Pancreas (tissue), 10 donors: ENCODE measurements at regions not wholly inside any gene's neighbourhood (a gene's known extent, or its start where the extent isn't known, plus 50 kb on each side); places are given as distances from the start of the nearest gene placed in this dataset.

Experiments used
- ATAC-seq, 4 donors: fragments of 200-7000 bp; cut with Tn5 transposase; one replicate each; pipeline versions ENCODE4 v1.8.0 to v1.9.1; 2020; ENCODE audit warnings: mild to moderate bottlenecking in 4 of 4, moderate library complexity in 4 of 4
- DNase-seq, 6 donors: peaks; one replicate each; pipeline ENCODE4 v3.0.0-alpha.2; 2020
- FAIRE-seq: peaks from 2 replicates; lab custom pipeline; 2012; peaks lifted over from hg19 to GRCh38; lab: Jason Lieb, UNC
- H3K27ac ChIP-seq, 4 donors: fragments of 200-600 bp; sonication (generic); 1 replicate in 3 of 4; 2 replicates in 1 of 4; pipeline versions ENCODE4 v1.5.0 to v1.8.0; 2020
- H3K27me3 ChIP-seq, 4 donors: fragments of 200-600 bp; one replicate each; pipeline ENCODE4 v1.8.0; 2021
- H3K36me3 ChIP-seq, 3 donors: fragments of 200-600 bp; sonication (generic) in 1 of 3; one replicate each; pipeline versions ENCODE4 v1.5.0 to v1.8.0; 2020 to 2021
- H3K4me1 ChIP-seq, 3 donors: fragments of 200-600 bp; one replicate each; pipeline ENCODE4 v1.8.0; 2021
- H3K4me3 ChIP-seq, 4 donors: fragments of 200-600 bp; sonication (generic) in 2 of 4; one replicate each; pipeline versions ENCODE4 v1.5.0 to v1.8.0; 2020 to 2021
- H3K9me3 ChIP-seq, 4 donors: fragments of 200-600 bp; one replicate each; pipeline ENCODE4 v1.8.0; 2021
- CTCF ChIP-seq, 4 donors: fragments of 200-600 bp; sonication (generic) in 3 of 4; IDR thresholded peaks; one replicate each; pipeline versions ENCODE4 v1.5.0 to v1.8.0; 2021; ENCODE audit warnings: antibody characterized with exemption in 4 of 4
- WGBS, 2 donors: extraction: QIAGEN DNeasy Blood & Tissue Kit; methylation state at CpG; one replicate each; pipeline ENCODE4 v1.1.7; 2013; 5-methylcytosine and 5-hydroxymethylcytosine counted together
- intact Hi-C, 3 donors: fragments of 100-400 bp; cut with DNase I; formaldehyde crosslinking; loops; one replicate each; pipeline versions ENCODE4 v1.11.1 to v1.14.2; 2022
- donor health status: healthy with polysubstance abuse.
- donor health status: DM: no; HTN: no; CAD: no; lungs with moderate emphysema.
- donor health status: DM: no; HTN: no; CAD: no.
- donor health status: control.
- donor health status: control.
- donor health status: Bipolar disorder and iron deficiency.
- donor health status: DM: yes; HTN: yes; CAD: no.
- donor health status: DM: no; HTN: no; CAD: no.
- donor health status: DM: no; HTN: no; CAD: no.
- donor health status: DM: yes; HTN: yes; CAD: no.

GRCh38 chr6:169850746-169851145, 99.3 kb downstream of the ERMARD start:
- Histone ChIP-seq H3K4me1 (no peaks in the 10 kb centered on the region), H3K36me3 (no peaks in the 10 kb centered on the region), H3K4me3 (no peak overlapping the region), H3K27me3 (no peaks in the 10 kb centered on the region), H3K9me3 (no peaks in the 10 kb centered on the region), H3K27ac (no peak overlapping the region)
- TF ChIP-seq CTCF (IDR thresholded peaks at IDR 0.05): no peak
- WGBS, 2 donors: 87 to 88% methylated on average over 13 of the region's 13 CpGs
- intact Hi-C loops: no loop called here
- ATAC-seq: no peak
- no peak for FAIRE-seq
- DNase-seq: no peak

- Histone ChIP-seq H3K36me3 (no peaks in the 10 kb centered on the region), H3K4me3 (no peak overlapping the region), H3K9me3 (no peaks in the 10 kb centered on the region), H3K4me1 (no peaks in the 10 kb centered on the region), H3K27ac (no peak overlapping the region), H3K27me3 (no peaks in the 10 kb centered on the region)
- ATAC-seq (no peak), DNase-seq (no peak), FAIRE-seq (no peak)
- 80 to 83% methylated on average over 10 of the region's 10 CpGs for WGBS, 2 donors
- intact Hi-C loops: no loop called here
- TF ChIP-seq CTCF (IDR thresholded peaks at IDR 0.05): no peak
These were observed 98.7 kb downstream of the ERMARD start for GRCh38 chr6:169850154-169850553.

- intact Hi-C loops: no loop called here
- no peak for DNase-seq
- TF ChIP-seq CTCF (IDR thresholded peaks at IDR 0.05): no peak
- Histone ChIP-seq H3K4me1 (no peaks in the 10 kb centered on the region), H3K36me3 (no peaks in the 10 kb centered on the region), H3K4me3 (no peak overlapping the region), H3K9me3 (no peaks in the 10 kb centered on the region), H3K27ac (no peak overlapping the region), H3K27me3 (no peaks in the 10 kb centered on the region)
- no peak for ATAC-seq
- FAIRE-seq: no peak
- WGBS, 2 donors: 73 to 74% methylated on average over 14 of the region's 14 CpGs
These were observed 98.0 kb downstream of the ERMARD start for GRCh38 chr6:169849396-169849795.

GRCh38 chr6:169848946-169849345, 97.5 kb downstream of the ERMARD start:
- Histone ChIP-seq H3K4me1 (no peaks in the 10 kb centered on the region), H3K4me3 (no peak overlapping the region), H3K9me3 (no peaks in the 10 kb centered on the region), H3K36me3 (no peaks in the 10 kb centered on the region), H3K27me3 (no peaks in the 10 kb centered on the region), H3K27ac (no peak overlapping the region)
- ATAC-seq: no peak
- no peak for DNase-seq
- 81 to 86% methylated on average over 13 of the region's 13 CpGs for WGBS, 2 donors
- TF ChIP-seq CTCF (IDR thresholded peaks at IDR 0.05): no peak
- intact Hi-C loops: no loop called here
- no peak for FAIRE-seq

- DNase-seq (no peak), FAIRE-seq (no peak), ATAC-seq (no peak)
- H3K36me3 ChIP-seq: no peaks in the 10 kb centered on the region
- no peak overlapping the region for H3K4me3 ChIP-seq
- no peaks in the 10 kb centered on the region for H3K27me3 ChIP-seq
- no peaks in the 10 kb centered on the region for H3K9me3 ChIP-seq
- H3K4me1 ChIP-seq: no peaks in the 10 kb centered on the region
- 86 to 88% methylated on average over 8 of the region's 8 CpGs for WGBS, 2 donors
- TF ChIP-seq CTCF (IDR thresholded peaks at IDR 0.05): no peak
- no peak overlapping the region for H3K27ac ChIP-seq
- intact Hi-C loops: no loop called here
These were observed 96.5 kb downstream of the ERMARD start for GRCh38 chr6:169847901-169848311.
